ENCODE measurements at regions not wholly inside any gene's neighbourhood (a gene's known extent, or its start where the extent isn't known, plus 50 kb on each side); places are given as distances from the start of the nearest gene placed in this dataset.

DNA sequence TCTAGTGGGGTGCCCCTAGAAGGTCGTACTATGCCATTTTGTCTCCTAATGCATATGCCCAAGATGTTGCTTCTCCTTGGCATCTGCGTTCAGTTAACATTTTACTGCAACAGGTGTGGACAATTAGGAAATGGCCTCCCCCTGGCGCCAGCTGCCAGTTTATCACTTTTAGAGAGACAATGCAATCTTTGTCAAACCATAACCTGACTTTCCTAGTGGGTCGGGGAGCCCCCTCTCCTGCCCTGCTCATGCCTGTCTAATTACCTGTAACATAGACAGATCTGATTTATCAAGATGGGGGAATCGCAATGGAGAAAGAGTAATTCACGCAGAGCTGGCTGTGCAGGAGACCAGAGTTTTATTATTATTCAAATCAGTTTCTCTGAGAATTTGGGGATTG, 353.7 kb upstream of the SGO1 start:
- ChIA-PET POLR2A (ENCODE audit: low non-redundant PET) (no interaction called here), CTCF (no interaction called here)
- no peak for DNase-seq (ENCODE audit: low spot score)
- Histone ChIP-seq H3K9me3 (ENCODE audit: low read depth, low read length, poor library complexity, severe bottlenecking) (no peaks in the 10 kb centered on the region), H3K4me3 (ENCODE audit: low read depth, low read length, poor library complexity, severe bottlenecking) (no peak overlapping the region), H3K27me3 (replicated peaks; ENCODE audit: insufficient read depth, low read depth, low read length, poor library complexity) (no peaks in the 10 kb centered on the region), H3K4me1 (ENCODE audit: insufficient read depth, low read length, poor library complexity, severe bottlenecking) (no peaks in the 10 kb centered on the region), H3K27ac (ENCODE audit: low read depth, low read length, poor library complexity, severe bottlenecking) (no peak overlapping the region), H3K36me3 (ENCODE audit: insufficient read depth, low read length, poor library complexity, severe bottlenecking) (no peaks in the 10 kb centered on the region)
- BruUV-seq (replicated peaks): no TSS peak
- intact Hi-C loops (cut with micrococcal nuclease; ENCODE audit: unreplicated experiment): no loop called here
- no peak for TF ChIP-seq EZH2 (IDR thresholded peaks at IDR 0.05; ENCODE audit: borderline replicate concordance, low read depth, low read length, poor library complexity, severe bottlenecking)
- TF ChIP-seq, protein P1, sequence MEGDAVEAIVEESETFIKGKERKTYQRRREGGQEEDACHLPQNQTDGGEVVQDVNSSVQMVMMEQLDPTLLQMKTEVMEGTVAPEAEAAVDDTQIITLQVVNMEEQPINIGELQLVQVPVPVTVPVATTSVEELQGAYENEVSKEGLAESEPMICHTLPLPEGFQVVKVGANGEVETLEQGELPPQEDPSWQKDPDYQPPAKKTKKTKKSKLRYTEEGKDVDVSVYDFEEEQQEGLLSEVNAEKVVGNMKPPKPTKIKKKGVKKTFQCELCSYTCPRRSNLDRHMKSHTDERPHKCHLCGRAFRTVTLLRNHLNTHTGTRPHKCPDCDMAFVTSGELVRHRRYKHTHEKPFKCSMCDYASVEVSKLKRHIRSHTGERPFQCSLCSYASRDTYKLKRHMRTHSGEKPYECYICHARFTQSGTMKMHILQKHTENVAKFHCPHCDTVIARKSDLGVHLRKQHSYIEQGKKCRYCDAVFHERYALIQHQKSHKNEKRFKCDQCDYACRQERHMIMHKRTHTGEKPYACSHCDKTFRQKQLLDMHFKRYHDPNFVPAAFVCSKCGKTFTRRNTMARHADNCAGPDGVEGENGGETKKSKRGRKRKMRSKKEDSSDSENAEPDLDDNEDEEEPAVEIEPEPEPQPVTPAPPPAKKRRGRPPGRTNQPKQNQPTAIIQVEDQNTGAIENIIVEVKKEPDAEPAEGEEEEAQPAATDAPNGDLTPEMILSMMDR (conservative IDR thresholded peaks at IDR 0.05; ENCODE audit: low read depth, low read length): no peak

DNA sequence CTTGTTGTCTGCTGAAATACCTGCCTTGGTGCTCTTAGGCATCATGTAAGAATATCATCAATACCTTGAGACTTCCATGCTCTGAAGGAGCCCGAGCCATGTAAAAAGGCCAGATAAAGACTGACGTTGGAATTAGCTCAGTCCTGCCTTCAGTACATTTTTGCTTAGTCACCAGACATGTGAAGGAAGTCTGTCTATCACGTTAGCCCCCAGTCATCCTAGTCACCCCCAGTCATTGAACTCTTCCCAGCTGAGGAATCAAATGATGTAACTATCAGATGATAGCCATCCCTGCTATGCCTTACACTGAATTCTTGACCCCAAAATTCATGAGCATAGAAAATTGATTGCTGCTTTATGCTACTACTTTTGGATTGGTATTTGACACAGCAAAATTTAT, 351.2 kb upstream of the SGO1 start:
- POLR2A ChIA-PET (ENCODE audit: low non-redundant PET): no interaction called here
- no TSS peak for BruUV-seq (replicated peaks)
- no peak overlapping the region for H3K4me3 ChIP-seq (ENCODE audit: low read depth, low read length, poor library complexity, severe bottlenecking)
- H3K27me3 ChIP-seq (replicated peaks; ENCODE audit: insufficient read depth, low read depth, low read length, poor library complexity): no peaks in the 10 kb centered on the region
- no peaks in the 10 kb centered on the region for H3K4me1 ChIP-seq (ENCODE audit: insufficient read depth, low read length, poor library complexity, severe bottlenecking)
- intact Hi-C loops (cut with micrococcal nuclease; ENCODE audit: unreplicated experiment): no loop called here
- no peak overlapping the region for H3K27ac ChIP-seq (ENCODE audit: low read depth, low read length, poor library complexity, severe bottlenecking)
- TF ChIP-seq, protein P1 (conservative IDR thresholded peaks at IDR 0.05; ENCODE audit: low read depth, low read length): no peak
- TF ChIP-seq EZH2 (IDR thresholded peaks at IDR 0.05; ENCODE audit: borderline replicate concordance, low read depth, low read length, poor library complexity, severe bottlenecking): no peak
- CTCF ChIA-PET: no interaction called here
- no peaks in the 10 kb centered on the region for H3K9me3 ChIP-seq (ENCODE audit: low read depth, low read length, poor library complexity, severe bottlenecking)
- no peak for DNase-seq (ENCODE audit: low spot score)
- H3K36me3 ChIP-seq (ENCODE audit: insufficient read depth, low read length, poor library complexity, severe bottlenecking): no peaks in the 10 kb centered on the region

DNA sequence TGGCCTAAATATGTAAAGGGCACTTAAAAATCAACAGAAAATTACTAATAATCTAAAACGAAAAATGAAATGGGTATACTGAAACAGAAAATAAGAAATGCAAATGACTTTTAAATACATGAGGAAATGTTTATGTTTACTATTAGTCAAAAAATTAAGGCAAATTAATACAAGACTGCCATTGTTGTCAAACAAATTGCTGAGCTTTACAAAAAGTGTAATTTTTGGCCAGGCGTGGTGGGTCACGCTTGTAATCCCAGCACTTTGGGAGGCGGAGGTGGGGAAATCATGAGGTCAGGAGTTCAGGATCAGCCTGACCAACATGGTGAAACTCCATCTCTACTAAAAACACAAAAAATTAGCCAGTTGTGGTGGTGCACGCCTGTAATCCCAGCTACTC, 343.9 kb upstream of the SGO1 start:
- BruUV-seq (replicated peaks): no TSS peak
- TF ChIP-seq, protein P1 (conservative IDR thresholded peaks at IDR 0.05; ENCODE audit: low read depth, low read length): no peak
- no peak for TF ChIP-seq EZH2 (IDR thresholded peaks at IDR 0.05; ENCODE audit: borderline replicate concordance, low read depth, low read length, poor library complexity, severe bottlenecking)
- H3K27ac ChIP-seq (ENCODE audit: low read depth, low read length, poor library complexity, severe bottlenecking): no peak overlapping the region
- POLR2A ChIA-PET (ENCODE audit: low non-redundant PET): no interaction called here
- H3K36me3 ChIP-seq (ENCODE audit: insufficient read depth, low read length, poor library complexity, severe bottlenecking): no peaks in the 10 kb centered on the region
- no peaks in the 10 kb centered on the region for H3K9me3 ChIP-seq (ENCODE audit: low read depth, low read length, poor library complexity, severe bottlenecking)
- no peak for DNase-seq (ENCODE audit: low spot score)
- no peaks in the 10 kb centered on the region for H3K27me3 ChIP-seq (replicated peaks; ENCODE audit: insufficient read depth, low read depth, low read length, poor library complexity)
- H3K4me1 ChIP-seq (ENCODE audit: insufficient read depth, low read length, poor library complexity, severe bottlenecking): no peaks in the 10 kb centered on the region
- CTCF ChIA-PET: no interaction called here
- intact Hi-C loops (cut with micrococcal nuclease; ENCODE audit: unreplicated experiment): no loop called here
- no peak overlapping the region for H3K4me3 ChIP-seq (ENCODE audit: low read depth, low read length, poor library complexity, severe bottlenecking)

Measured in A673 (cell line).